Renal pelvis (tissue), 1 donor: ENCODE measurements at regions not wholly inside any gene's neighbourhood (a gene's known extent, or its start where the extent isn't known, plus 50 kb on each side); places are given as distances from the start of the nearest gene placed in this dataset.
"Not testable (repeated sequence)": the region's sequence is repeated elsewhere in the genome, so short reads cannot be mapped to it uniquely, and the experiment has no call there.

Experiments
- DNase-seq: peaks from one replicate; pipeline ENCODE4 v3.0.0-alpha.2; 2013

GRCh38 chr20:29881107-29881506, 1376.4 kb upstream of the DEFB115 start:
- not testable (repeated sequence) for DNase-seq

GRCh38 chr20:29883514-29884219, 1373.8 kb upstream of the DEFB115 start:
- not testable (repeated sequence) for DNase-seq

GRCh38 chr20:29884322-29884721, 1373.1 kb upstream of the DEFB115 start:
- not testable (repeated sequence) for DNase-seq

- DNase-seq, result not testable (repeated sequence)
Observed at GRCh38 chr20:29885282-29886185, 1371.9 kb upstream of the DEFB115 start.

GRCh38 chr20:29891555-29891954, 1365.9 kb upstream of the DEFB115 start:
- not testable (repeated sequence) for DNase-seq
